ENCODE measurements at regions not wholly inside any gene's neighbourhood (a gene's known extent, or its start where the extent isn't known, plus 50 kb on each side); places are given as distances from the start of the nearest gene placed in this dataset.

GRCh38 chr11:95711945-95712221 lies 77.7 kb downstream of the FAM76B start:
- no peak for TF ChIP-seq ISL1 (CRISPR knock-in tag; IDR thresholded peaks at IDR 0.05)
- no peak for TF ChIP-seq PPARA (CRISPR knock-in tag; IDR thresholded peaks at IDR 0.05; ENCODE audit: borderline replicate concordance)
- no peak for TF ChIP-seq SNAI2 (CRISPR knock-in tag; IDR thresholded peaks at IDR 0.05)
- TF ChIP-seq ESRRG (CRISPR knock-in tag; IDR thresholded peaks at IDR 0.05) = no peak
- TF ChIP-seq ZFP30 (CRISPR knock-in tag; IDR thresholded peaks at IDR 0.05) = no peak
- TF ChIP-seq RARB (CRISPR knock-in tag; IDR thresholded peaks at IDR 0.05) = no peak
- no peak for TF ChIP-seq ZFP3 (CRISPR knock-in tag; IDR thresholded peaks at IDR 0.05)
- no peak for TF ChIP-seq PATZ1 (CRISPR knock-in tag; IDR thresholded peaks at IDR 0.05; ENCODE audit: borderline replicate concordance)
- TF ChIP-seq ZC3H10 (CRISPR knock-in tag; IDR thresholded peaks at IDR 0.05) = no peak
- no peak for TF ChIP-seq TCF4 (CRISPR knock-in tag; IDR thresholded peaks at IDR 0.05; ENCODE audit: borderline replicate concordance)
- no peak for TF ChIP-seq TSHZ2 (CRISPR knock-in tag; IDR thresholded peaks at IDR 0.05)
- TF ChIP-seq, protein P1, sequence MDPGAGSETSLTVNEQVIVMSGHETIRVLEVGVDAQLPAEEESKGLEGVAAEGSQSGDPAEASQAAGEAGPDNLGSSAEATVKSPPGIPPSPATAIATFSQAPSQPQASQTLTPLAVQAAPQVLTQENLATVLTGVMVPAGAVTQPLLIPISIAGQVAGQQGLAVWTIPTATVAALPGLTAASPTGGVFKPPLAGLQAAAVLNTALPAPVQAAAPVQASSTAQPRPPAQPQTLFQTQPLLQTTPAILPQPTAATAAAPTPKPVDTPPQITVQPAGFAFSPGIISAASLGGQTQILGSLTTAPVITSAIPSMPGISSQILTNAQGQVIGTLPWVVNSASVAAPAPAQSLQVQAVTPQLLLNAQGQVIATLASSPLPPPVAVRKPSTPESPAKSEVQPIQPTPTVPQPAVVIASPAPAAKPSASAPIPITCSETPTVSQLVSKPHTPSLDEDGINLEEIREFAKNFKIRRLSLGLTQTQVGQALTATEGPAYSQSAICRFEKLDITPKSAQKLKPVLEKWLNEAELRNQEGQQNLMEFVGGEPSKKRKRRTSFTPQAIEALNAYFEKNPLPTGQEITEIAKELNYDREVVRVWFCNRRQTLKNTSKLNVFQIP (CRISPR knock-in tag; IDR thresholded peaks at IDR 0.05; ENCODE audit: borderline replicate concordance, low read depth) = no peak
- no peak for TF ChIP-seq ZNF565 (CRISPR knock-in tag; conservative IDR thresholded peaks at IDR 0.05; ENCODE audit: low read depth)
- ATAC-seq = no peak

- ATAC-seq = no peak
- no peak for TF ChIP-seq ZNF70 (CRISPR knock-in tag; IDR thresholded peaks at IDR 0.05)
- no peak for TF ChIP-seq TSHZ2 (CRISPR knock-in tag; IDR thresholded peaks at IDR 0.05)
- TF ChIP-seq ZFP30 (CRISPR knock-in tag; IDR thresholded peaks at IDR 0.05) = no peak
Observed at GRCh38 chr11:95711162-95711944, 78.2 kb downstream of the FAM76B start.

- no peak for ATAC-seq
- no peak for TF ChIP-seq ARNTL (CRISPR knock-in tag; IDR thresholded peaks at IDR 0.05; ENCODE audit: borderline replicate concordance, low read depth)
- TF ChIP-seq RARB (CRISPR knock-in tag; IDR thresholded peaks at IDR 0.05) = no peak
- TF ChIP-seq, protein P1 (CRISPR knock-in tag; IDR thresholded peaks at IDR 0.05; ENCODE audit: borderline replicate concordance, low read depth) = no peak
- no peak for TF ChIP-seq PATZ1 (CRISPR knock-in tag; IDR thresholded peaks at IDR 0.05; ENCODE audit: borderline replicate concordance)
- TF ChIP-seq GLIS3 (CRISPR knock-in tag; IDR thresholded peaks at IDR 0.05) = no peak
- TF ChIP-seq PPARA (CRISPR knock-in tag; IDR thresholded peaks at IDR 0.05; ENCODE audit: borderline replicate concordance) = no peak
Observed at GRCh38 chr11:95708681-95709080, 80.9 kb downstream of the FAM76B start.

All from SK-N-SH treated with all-trans-retinoic acid at 6 μM for 48 hours (cell line).